Lower leg skin (tissue), 3 donors: ENCODE measurements at regions not wholly inside any gene's neighbourhood (a gene's known extent, or its start where the extent isn't known, plus 50 kb on each side); places are given as distances from the start of the nearest gene placed in this dataset.

Experiments used
- POLR2A ChIP-seq, 2 donors: fragments of 450-650 bp; IDR thresholded peaks; one replicate each; pipeline ENCODE4 v1.6.1; 2016 to 2017; ENCODE audit warnings: antibody characterized with exemption in 2 of 2, mild to moderate bottlenecking in 1 of 2, moderate library complexity in 1 of 2
- TF ChIP-seq, protein P1 (sequence below), 3 donors: fragments of 450-650 bp; IDR thresholded peaks; one replicate each; pipeline ENCODE4 v1.5.1; 2016; ENCODE audit warnings: antibody characterized with exemption in 3 of 3, mild to moderate bottlenecking in 3 of 3, moderate library complexity in 2 of 3

DNA sequence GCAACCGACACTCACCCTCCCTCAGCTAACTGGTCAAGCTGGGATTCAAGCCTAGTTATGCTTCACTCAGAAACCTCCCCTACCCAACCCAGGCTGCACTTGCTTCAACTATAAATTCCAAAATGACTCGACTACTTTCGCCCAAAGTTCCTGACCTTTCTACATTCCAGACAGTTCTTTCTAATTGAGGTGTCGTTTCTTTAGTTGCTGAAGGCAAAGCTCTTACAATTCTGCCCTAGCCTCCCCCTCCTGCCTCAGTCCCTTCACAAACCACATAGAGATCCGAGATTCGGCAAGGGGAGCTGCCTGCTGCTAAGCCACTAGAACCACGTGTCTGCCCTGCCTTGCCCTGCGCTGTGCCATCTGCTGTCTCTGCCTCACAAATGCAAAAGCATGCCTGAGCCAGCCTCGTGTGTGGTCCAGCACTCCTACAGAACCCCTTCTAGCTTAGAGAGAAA lies 74.7 kb upstream of the SH3GL3 start:
- TF ChIP-seq, protein P1, sequence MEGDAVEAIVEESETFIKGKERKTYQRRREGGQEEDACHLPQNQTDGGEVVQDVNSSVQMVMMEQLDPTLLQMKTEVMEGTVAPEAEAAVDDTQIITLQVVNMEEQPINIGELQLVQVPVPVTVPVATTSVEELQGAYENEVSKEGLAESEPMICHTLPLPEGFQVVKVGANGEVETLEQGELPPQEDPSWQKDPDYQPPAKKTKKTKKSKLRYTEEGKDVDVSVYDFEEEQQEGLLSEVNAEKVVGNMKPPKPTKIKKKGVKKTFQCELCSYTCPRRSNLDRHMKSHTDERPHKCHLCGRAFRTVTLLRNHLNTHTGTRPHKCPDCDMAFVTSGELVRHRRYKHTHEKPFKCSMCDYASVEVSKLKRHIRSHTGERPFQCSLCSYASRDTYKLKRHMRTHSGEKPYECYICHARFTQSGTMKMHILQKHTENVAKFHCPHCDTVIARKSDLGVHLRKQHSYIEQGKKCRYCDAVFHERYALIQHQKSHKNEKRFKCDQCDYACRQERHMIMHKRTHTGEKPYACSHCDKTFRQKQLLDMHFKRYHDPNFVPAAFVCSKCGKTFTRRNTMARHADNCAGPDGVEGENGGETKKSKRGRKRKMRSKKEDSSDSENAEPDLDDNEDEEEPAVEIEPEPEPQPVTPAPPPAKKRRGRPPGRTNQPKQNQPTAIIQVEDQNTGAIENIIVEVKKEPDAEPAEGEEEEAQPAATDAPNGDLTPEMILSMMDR (IDR thresholded peaks at IDR 0.05) = no peak
- no peak for TF ChIP-seq POLR2A (IDR thresholded peaks at IDR 0.05)
